ENCODE measurements at regions not wholly inside any gene's neighbourhood (a gene's known extent, or its start where the extent isn't known, plus 50 kb on each side); places are given as distances from the start of the nearest gene placed in this dataset.

DNA sequence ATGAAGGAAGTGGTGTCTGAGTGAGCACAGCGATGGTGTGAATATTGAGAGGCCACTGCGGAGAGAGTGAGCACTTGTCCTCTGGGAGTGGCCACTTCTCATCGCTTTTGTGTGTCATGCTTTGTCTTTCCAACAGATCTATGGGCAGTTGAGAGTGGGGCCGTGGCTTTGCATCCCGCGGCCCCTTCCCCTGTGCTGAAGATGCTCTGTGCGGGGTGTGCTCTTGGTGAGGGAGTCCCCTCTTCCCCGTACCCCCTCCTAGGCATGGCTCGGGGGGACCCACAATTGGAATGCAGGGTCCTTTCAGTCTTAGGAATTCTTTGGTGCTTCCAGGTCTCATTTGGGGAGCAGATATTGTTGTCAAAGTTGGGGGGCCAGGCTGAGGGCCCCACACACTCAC is 197.3 kb upstream of the WSCD1 start:
- TF ChIP-seq, protein P1, sequence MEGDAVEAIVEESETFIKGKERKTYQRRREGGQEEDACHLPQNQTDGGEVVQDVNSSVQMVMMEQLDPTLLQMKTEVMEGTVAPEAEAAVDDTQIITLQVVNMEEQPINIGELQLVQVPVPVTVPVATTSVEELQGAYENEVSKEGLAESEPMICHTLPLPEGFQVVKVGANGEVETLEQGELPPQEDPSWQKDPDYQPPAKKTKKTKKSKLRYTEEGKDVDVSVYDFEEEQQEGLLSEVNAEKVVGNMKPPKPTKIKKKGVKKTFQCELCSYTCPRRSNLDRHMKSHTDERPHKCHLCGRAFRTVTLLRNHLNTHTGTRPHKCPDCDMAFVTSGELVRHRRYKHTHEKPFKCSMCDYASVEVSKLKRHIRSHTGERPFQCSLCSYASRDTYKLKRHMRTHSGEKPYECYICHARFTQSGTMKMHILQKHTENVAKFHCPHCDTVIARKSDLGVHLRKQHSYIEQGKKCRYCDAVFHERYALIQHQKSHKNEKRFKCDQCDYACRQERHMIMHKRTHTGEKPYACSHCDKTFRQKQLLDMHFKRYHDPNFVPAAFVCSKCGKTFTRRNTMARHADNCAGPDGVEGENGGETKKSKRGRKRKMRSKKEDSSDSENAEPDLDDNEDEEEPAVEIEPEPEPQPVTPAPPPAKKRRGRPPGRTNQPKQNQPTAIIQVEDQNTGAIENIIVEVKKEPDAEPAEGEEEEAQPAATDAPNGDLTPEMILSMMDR (conservative IDR thresholded peaks at IDR 0.05) = no peak
- TF ChIP-seq EZH2 (IDR thresholded peaks at IDR 0.05; ENCODE audit: low read depth) = no peak
